Neural progenitor cell (in vitro differentiated cells): ENCODE measurements at regions not wholly inside any gene's neighbourhood (a gene's known extent, or its start where the extent isn't known, plus 50 kb on each side); places are given as distances from the start of the nearest gene placed in this dataset.

Source experiments
- DNase-seq: peaks from one replicate; pipeline ENCODE4 v3.0.0-alpha.2; 2016; ENCODE audit warnings: low spot score
- H2AFZ ChIP-seq: fragments of 200-600 bp; sonication (generic); replicated peaks from 2 replicates; pipeline ENCODE4 v1.6.1; 2016; ENCODE audit warnings: antibody characterized with exemption
- H3F3A ChIP-seq: fragments of 200-600 bp; sonication (generic); 2 replicates; pipeline ENCODE4 v1.6.1; 2016; ENCODE audit warnings: antibody characterized with exemption, low read depth
- H3K27ac ChIP-seq: fragments of 200-600 bp; sonication (generic); 2 replicates; pipeline ENCODE4 v1.5.1; 2016; ENCODE audit warnings: mild to moderate bottlenecking
- H3K27me3 ChIP-seq: fragments of 200-600 bp; sonication (generic); 2 replicates; pipeline ENCODE4 v1.6.1; 2016; ENCODE audit warnings: mild to moderate bottlenecking, moderate library complexity
- H3K36me3 ChIP-seq: fragments of 200-600 bp; sonication (generic); 2 replicates; pipeline ENCODE4 v1.5.1; 2016
- H3K4me1 ChIP-seq: fragments of 200-600 bp; sonication (generic); 2 replicates; pipeline ENCODE4 v1.6.1; 2016; ENCODE audit warnings: mixed run types
- H3K4me2 ChIP-seq: fragments of 200-600 bp; sonication (generic); 2 replicates; pipeline ENCODE4 v1.6.1; 2016
- H3K4me3 ChIP-seq: fragments of 200-600 bp; sonication (generic); 2 replicates; pipeline ENCODE4 v1.5.1; 2016
- H3K79me2 ChIP-seq: fragments of 200-600 bp; sonication (generic); 2 replicates; pipeline ENCODE4 v1.6.1; 2016; ENCODE audit warnings: low read depth
- H3K9ac ChIP-seq: fragments of 200-600 bp; sonication (generic); 2 replicates; pipeline ENCODE4 v1.6.1; 2016
- H3K9me3 ChIP-seq: fragments of 200-600 bp; sonication (generic); 2 replicates; pipeline ENCODE4 v1.5.1; 2016; ENCODE audit warnings: low read depth
- H4K20me1 ChIP-seq: fragments of 200-600 bp; sonication (generic); 2 replicates; pipeline ENCODE4 v1.6.1; 2016; ENCODE audit warnings: low read depth
- H3K27ac Mint-ChIP-seq: 3 replicates; pipeline ENCODE4 v1.8.0; 2021; ENCODE audit warnings: mixed read lengths
- H3K27me3 Mint-ChIP-seq: 2 replicates; pipeline ENCODE4 v1.8.0; 2022; ENCODE audit warnings: low read depth, mild to moderate bottlenecking, inconsistent platforms, moderate library complexity, mixed read lengths; ENCODE audit not compliant: insufficient read depth
- H3K36me3 Mint-ChIP-seq: 3 replicates; pipeline ENCODE4 v1.8.0; 2021; ENCODE audit warnings: mixed read lengths
- H3K4me1 Mint-ChIP-seq: 3 replicates; pipeline ENCODE4 v1.8.0; 2021; ENCODE audit warnings: mixed read lengths
- H3K4me3 Mint-ChIP-seq: 3 replicates; pipeline ENCODE4 v1.8.0; 2021; ENCODE audit warnings: mild to moderate bottlenecking, moderate library complexity, mixed read lengths
- H3K9me3 Mint-ChIP-seq: 3 replicates; pipeline ENCODE4 v1.8.0; 2020; ENCODE audit warnings: mixed read lengths
- CTCF ChIP-seq: fragments of 200-600 bp; sonication (generic); IDR thresholded peaks from 2 replicates; pipeline ENCODE4 v1.5.1; 2017; ENCODE audit warnings: antibody characterized with exemption, mild to moderate bottlenecking
- EZH2 ChIP-seq: fragments of 200-600 bp; sonication (generic); IDR thresholded peaks from 2 replicates; pipeline ENCODE4 v1.6.1; 2017; ENCODE audit warnings: antibody characterized with exemption, mild to moderate bottlenecking, moderate library complexity
- EZH2phosphoT487 ChIP-seq: fragments of 200-600 bp; sonication (generic); IDR thresholded peaks from 2 replicates; pipeline ENCODE4 v1.6.1; 2017; ENCODE audit warnings: antibody characterized with exemption

DNA sequence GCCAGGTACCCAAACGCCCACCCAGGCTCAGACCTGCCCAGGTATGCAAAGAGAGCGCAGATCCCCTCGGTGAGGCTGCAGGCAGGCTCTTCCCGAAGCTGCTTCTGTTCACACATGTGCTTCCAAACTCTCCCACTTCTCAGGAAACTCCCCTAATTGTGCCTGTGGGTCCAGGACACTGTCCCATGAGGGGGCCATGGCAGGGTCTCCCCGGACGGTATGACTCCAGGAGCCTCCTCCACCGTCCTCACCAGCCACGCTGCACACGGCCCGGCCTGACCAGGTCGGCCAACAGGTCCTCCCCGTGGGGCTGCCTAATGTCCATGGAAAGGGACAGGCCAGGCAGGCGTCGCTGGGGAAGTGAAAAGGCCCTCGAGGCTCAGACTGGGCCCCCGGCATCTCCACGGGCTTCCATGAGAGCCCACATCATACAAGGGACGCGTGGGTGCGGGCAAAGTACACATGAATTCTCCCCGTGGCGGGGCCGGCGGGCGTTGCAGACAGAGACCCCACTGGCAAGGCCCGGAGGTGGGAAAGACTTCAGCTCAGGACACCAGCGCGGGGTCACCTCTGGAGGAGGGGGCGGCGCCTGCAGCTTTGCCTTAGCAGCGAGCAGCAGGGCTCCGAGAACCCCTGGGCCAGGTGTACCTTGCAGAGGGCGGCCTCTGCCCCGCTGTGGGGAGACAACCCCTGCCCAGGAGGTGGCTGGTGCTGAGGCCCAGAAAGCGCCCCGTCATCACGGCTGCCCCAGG is 526.1 kb downstream of the BRD1 start:
- H3K36me3 Mint-ChIP-seq, result no peaks in the 10 kb centered on the region

GRCh38 chr22:49300951-49301397 is 526.7 kb downstream of the BRD1 start:
- Histone ChIP-seq H3K27ac (no peak overlapping the region), H4K20me1 (no peaks in the 10 kb centered on the region), H3K9ac (no peak overlapping the region), H3F3A (no peaks in the 10 kb centered on the region), H3K27me3 (no peaks in the 10 kb centered on the region), H3K4me1 (peaks cover 3% of the 10 kb centered on the region), H3K79me2 (no peaks in the 10 kb centered on the region), H3K4me3 (no peak overlapping the region), H3K4me2 (no peak overlapping the region), H3K9me3 (no peaks in the 10 kb centered on the region), H3K36me3 (no peaks in the 10 kb centered on the region), H2AFZ (no peak overlapping the region)
- Mint-ChIP-seq H3K4me1 (peaks cover 4% of the 10 kb centered on the region), H3K9me3 (no peaks in the 10 kb centered on the region), H3K27me3 (peaks cover 14% of the 10 kb centered on the region), H3K4me3 (no peak overlapping the region), H3K36me3 (no peaks in the 10 kb centered on the region), H3K27ac (no peak overlapping the region)
- TF ChIP-seq CTCF (no peak), EZH2 (no peak), EZH2phosphoT487 (no peak)
- no peak for DNase-seq

More for the DNA sequence above, 526.1 kb downstream of the BRD1 start:
- no peak for DNase-seq
- H3K9ac ChIP-seq, result no peak overlapping the region
- H2AFZ ChIP-seq, result no peak overlapping the region
- H3K36me3 ChIP-seq, result no peaks in the 10 kb centered on the region
- H3K27me3 ChIP-seq, result no peaks in the 10 kb centered on the region
- no peak overlapping the region for H3K4me3 ChIP-seq
- no peaks in the 10 kb centered on the region for H3K9me3 ChIP-seq
- H3K4me2 ChIP-seq, result no peak overlapping the region
- no peaks in the 10 kb centered on the region for H3K9me3 Mint-ChIP-seq
- peaks cover 3% of the 10 kb centered on the region for H3K4me1 ChIP-seq
- H3K4me3 Mint-ChIP-seq, result no peak overlapping the region
- no peak overlapping the region for H3K27ac Mint-ChIP-seq
- H3F3A ChIP-seq, result no peaks in the 10 kb centered on the region
- H3K27ac ChIP-seq, result no peak overlapping the region
- H3K79me2 ChIP-seq, result no peaks in the 10 kb centered on the region
- no peaks in the 10 kb centered on the region for H4K20me1 ChIP-seq
- no peak for TF ChIP-seq EZH2phosphoT487
- no peak for TF ChIP-seq CTCF
- TF ChIP-seq EZH2, result no peak
- peaks cover 12% of the 10 kb centered on the region for H3K27me3 Mint-ChIP-seq
- peaks cover 4% of the 10 kb centered on the region for H3K4me1 Mint-ChIP-seq

- Histone ChIP-seq H3K27ac (no peak overlapping the region), H3K4me3 (no peak overlapping the region), H3K9me3 (no peaks in the 10 kb centered on the region), H3F3A (no peaks in the 10 kb centered on the region), H3K4me2 (no peak overlapping the region), H2AFZ (no peak overlapping the region), H4K20me1 (no peaks in the 10 kb centered on the region), H3K27me3 (no peaks in the 10 kb centered on the region), H3K4me1 (peaks cover 3% of the 10 kb centered on the region), H3K79me2 (no peaks in the 10 kb centered on the region), H3K36me3 (no peaks in the 10 kb centered on the region), H3K9ac (no peak overlapping the region)
- Mint-ChIP-seq H3K27me3 (peaks cover 14% of the 10 kb centered on the region), H3K4me3 (no peak overlapping the region), H3K4me1 (peaks cover 4% of the 10 kb centered on the region), H3K27ac (peak overlapping the region; percentile 7), H3K36me3 (no peaks in the 10 kb centered on the region), H3K9me3 (peaks cover 2% of the 10 kb centered on the region)
- no peak for DNase-seq
- TF ChIP-seq EZH2 (no peak), EZH2phosphoT487 (no peak), CTCF (no peak)
Observed at GRCh38 chr22:49300241-49300640, 527.4 kb downstream of the BRD1 start.
